ENCODE measurements at regions not wholly inside any gene's neighbourhood (a gene's known extent, or its start where the extent isn't known, plus 50 kb on each side); places are given as distances from the start of the nearest gene placed in this dataset.
"Not testable (repeated sequence)": the region's sequence is repeated elsewhere in the genome, so short reads cannot be mapped to it uniquely, and the experiment has no call there.

DNA sequence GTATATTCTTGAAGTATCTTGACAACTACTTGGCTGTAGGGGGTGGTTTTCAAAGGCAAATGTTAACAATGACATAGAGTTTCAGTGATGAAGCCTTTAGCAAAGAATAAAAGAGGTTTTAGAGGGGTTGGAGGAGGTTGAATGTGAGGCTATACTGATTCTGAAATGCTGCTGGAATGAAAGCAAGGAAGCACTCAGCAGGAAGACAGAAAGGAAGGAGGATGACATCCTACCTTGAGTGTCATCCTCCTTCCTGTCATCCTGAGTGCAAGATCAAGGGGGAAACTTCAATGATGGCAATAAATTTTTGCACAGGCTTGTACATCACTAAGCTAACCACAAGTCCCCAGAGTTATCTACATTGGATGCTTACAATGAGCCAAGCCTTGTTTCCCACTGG, 120.5 kb downstream of the APIP start:
- no peak for DNase-seq

DNA sequence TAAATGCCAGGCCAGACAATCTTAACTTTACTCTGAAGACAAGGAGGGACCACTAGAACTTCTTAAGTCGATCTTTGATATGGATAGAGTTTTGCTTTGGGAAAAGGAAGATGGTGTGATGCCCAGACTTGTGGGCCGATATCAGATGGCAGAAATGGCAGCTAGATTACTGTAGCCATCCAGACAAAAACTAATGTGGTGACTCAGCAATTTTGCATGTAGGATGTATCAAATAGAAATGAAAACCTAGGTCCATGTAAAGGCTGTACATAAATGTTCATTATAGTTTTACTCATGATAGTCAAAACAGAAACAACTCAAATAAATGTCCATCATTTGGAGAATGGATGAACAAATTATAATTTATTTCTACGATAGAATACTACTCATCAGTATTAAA, 121.5 kb downstream of the APIP start:
- no peak for DNase-seq

DNA sequence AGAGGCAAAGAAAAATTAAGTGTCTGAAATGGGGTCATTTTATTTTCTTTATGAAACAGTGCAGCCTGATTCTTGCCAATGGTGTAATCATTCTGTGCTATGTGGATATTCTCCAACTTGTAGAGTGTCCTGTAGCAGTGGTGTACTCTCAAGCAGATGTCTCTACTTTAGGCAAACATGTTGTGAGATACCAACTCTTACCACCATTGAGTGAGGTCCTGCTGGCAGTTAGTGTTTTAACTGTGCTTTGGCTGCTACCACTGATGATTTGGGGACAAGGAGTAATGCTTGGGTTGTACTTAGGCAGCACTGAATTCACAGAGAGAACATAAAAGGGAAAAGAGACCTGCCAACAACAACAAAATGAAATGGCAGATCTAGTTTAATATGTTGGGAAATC, 122.5 kb downstream of the APIP start:
- no peak for DNase-seq

DNA sequence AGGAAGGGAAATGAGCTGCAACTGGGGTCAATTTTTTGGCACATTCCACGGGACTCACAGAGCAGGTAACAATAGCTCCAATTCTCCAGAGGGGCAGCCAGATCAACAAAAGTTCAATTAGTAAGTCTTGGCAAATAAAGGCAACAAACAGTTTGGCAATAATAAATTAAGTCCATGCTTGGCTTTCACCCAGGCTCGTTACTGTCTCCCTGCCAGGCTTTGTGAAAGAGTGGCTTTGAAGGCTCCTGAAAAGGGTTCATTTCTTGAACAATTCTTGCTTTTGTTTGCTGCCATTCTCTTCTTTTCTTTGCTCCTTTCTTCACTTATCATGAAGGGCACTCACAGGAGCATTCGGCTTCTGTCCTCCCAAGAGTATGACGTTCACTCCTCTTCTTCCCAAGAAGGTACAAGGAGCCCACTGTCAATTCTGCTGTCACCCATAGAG, 123.3 kb downstream of the APIP start:
- peak in 19 of 56 donors; percentile 1 to 69 (median 11) for DNase-seq

DNA sequence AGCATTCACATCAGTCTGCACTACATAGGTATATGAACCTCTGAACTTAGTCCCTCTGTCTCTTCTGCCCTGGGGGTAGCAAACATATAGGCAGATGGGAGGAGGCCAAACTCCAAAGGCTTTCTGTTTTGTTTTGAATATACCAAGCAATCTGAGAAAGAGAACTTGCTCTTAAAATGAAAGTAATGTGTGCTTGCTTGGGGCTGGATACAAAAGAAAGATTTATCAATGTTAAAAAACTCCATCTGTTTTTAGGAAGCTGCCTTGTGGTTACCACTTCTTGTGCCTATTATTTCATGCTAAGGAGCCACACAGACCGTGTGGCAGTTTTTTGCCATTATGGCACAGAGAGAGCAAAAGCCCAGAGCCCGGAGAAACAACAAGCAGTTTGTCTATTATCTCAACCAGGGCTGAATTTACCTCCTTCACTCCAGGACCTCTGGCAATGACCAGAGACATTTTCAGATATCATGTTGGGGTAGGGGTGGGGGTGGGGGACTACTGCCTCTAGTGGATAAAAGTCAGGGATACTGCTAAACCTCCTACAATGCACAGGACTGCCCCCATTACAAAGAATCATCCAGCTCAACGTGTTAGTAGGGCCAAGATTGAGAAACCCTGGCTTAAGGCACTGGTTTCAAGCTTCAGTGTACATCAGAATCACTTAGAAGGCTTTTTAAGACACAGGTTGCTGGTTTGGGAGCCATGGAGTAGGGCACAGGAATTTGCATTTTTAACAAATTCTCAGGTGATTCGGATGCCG, 124.2 kb downstream of the APIP start:
- no peak for DNase-seq

DNA sequence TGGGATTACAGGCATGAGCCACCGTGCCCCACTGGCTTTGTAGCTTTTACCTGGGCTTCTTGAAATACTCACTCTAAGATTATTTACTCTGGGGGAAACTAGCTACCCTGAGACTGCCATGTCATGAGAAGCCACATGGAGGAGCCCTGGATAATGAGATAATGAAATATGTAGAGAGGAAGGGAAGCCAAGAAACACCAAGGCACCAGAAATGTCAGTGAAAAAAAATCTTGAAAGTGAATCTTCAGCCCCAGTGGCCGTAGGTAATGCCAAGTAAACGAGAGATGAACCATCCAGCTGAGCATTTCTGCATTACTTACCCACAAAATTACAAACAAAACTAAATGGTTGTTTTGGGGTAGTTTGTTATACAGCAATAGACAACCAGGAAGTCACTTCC, 125.6 kb downstream of the APIP start:
- DNase-seq: no peak

DNA sequence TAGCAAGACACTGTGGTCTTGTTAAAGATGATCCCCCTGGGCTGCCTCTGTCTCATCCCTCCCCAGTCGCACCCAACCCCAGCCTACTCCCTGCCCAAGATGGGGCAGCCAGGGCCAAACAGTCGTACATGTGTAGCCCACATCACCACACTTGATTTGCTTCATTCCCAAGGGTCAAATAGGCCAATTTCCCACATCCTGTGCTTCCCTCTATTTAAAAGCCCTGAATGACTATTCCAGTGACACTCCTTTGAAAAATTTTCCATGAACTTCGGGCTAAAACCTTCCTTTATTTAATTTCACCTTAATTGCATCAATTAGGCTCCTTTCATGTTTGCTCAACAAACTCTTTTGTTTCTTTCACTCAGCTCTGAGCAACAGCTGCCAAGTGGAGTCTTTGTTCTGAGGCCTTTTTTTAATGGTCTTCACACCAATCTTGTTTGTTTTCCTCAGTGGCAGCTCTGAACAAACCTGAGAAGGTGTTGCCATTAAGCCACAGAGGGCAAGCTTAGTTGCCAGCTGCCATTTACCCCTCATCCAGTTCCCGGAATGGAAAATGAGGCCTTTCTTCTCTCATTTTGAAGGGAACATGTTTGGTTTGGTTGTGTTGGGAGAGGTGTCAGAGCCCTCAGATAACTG, 126.9 kb downstream of the APIP start:
- peak in 1 of 56 donors; percentile 2 for DNase-seq

DNA sequence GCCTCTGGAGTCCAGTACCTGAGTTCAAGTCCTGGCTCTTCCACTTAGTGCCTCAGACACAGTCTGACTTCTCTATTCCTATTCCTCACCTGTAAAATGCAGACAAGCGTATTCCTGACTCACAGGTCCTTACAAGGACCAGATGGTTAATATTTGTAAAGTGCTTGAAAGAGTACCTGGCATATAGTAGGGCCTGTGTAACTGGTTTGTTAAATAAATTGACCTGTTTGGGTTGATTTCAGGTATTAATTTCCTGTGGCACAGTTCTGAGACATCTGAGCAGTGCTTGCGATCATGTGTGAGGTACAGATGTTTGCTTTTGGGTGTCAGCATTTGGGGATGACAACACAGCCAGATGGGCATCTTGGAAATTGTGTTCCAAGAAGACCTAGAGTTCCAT, 127.5 kb downstream of the APIP start:
- no peak for DNase-seq

DNA sequence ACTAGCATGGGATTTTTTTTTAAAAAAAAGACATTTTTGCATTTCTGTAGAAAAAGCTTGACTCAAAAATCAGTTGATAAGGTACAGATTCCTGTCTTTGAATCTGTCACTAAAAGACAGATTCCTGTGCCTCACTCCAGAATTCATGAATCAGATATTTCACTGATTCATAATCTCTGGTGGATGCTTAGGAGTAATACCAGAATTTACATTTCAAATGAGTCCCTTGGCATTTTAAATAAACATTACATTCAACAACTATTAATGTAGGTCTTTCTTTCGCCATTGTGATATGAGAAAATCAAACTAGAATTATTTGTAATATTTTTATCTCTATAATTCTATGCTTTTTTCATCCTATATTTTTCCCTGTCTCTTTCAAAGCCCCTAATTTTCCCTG, 128.3 kb downstream of the APIP start:
- DNase-seq: no peak

DNA sequence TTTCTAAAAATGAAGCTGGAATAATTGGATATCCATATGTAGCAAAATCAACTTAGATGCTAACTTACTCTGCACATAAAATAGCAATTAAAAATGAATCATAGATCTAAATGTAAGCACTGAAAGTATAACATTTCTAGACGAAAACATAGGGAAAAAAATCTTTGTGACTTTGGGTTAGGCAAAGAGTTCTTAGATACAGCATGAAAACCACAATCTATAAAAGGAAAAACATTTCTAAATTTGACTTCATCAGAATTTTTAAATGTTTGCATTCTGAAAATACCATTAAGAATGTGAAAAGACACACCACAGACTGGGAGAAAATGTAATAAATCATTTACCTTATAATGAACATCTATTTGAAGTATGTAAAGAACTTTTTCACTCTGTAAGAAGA, 128.8 kb downstream of the APIP start:
- DNase-seq: no peak

DNA sequence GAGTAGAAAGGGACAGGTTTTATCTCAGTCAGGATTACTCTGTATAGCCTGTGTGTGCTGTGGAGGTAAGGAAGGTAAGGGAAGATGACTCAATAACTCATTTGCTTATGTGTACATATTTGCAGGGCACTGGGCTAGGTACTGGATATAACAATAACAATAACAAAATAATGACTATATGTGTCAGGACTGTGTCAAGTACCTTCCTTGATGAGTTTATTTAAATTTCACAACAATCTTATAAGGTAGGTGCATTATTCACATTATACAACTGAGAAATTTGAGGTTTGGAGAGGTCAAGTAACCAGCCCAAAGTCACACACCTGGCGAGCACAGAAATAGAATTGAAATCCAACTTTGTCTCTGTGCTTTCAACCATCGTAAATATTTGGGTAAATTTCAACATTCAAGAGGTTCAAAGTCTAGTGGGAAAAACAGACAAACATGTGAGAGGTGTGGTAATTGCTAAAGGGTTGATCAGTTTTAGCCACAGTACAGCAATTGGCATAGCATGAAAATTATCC, 131.8 kb downstream of the APIP start:
- DNase-seq: no peak

DNA sequence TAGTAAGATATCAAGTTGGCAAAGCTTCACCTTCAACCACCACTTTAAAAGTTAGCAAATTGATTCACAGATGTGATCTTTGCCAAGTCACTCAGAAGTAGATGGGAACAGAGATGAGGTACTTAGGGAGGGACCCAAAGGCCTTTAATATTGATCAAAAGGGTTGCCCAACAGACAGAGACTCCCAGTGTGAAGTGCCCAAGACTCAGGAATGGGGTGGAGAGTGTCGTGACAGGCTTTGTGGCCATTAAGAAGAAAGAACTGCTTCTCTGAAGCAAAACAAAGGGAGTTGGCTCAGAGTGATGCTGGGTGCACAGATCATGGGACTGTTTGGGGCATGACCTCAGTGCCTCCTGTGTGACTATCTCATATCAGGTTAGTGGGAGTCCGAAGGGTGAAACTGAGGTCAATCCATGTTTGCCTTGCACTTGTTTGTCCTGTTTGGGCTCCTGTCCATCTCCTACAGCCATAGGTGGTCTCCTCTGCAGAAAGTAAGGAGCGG, 132.3 kb downstream of the APIP start:
- no peak for DNase-seq

DNA sequence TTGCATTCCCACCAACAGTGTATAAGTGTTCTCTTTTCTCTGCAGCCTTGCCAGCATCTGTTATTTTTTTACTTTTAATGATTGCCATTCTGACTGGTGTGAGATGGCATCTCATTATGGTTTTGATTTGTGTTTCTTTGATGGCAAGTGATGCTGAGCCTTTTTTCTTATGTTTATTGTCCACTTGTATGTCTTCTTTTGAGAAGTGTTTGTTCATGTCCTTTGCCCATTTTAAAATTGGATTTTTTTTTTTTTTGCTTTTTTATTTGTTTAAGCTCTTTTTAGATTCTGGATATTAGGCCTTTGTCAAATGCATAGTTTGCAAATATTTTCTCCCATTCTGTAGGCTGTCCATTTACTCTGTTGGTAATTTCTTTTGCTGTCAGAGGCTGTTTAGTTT, 134.4 kb downstream of the APIP start:
- not testable (repeated sequence) for DNase-seq

DNA sequence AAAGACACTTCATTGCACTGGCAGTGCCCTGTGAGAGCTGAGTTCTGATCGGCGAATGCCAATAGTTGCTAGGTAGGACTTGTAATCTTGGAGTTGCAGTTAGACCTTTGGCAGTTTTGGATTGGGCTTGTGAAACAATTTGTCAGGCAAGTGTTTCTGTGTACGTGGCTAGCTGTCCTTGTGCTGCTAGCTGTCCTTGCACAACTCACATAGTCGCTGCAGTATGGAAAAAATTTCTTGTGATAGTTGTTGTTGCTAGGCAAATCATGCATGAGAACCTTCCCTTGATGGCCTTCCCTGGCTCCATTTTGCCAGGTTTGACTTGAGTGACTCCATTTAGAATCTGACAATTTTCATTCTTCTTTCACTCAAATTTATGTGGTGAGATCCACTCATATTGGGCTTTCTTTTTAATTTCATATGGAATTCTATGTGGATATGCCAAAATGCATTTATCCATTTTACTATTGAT, 140.7 kb downstream of the APIP start:
- DNase-seq: no peak

DNA sequence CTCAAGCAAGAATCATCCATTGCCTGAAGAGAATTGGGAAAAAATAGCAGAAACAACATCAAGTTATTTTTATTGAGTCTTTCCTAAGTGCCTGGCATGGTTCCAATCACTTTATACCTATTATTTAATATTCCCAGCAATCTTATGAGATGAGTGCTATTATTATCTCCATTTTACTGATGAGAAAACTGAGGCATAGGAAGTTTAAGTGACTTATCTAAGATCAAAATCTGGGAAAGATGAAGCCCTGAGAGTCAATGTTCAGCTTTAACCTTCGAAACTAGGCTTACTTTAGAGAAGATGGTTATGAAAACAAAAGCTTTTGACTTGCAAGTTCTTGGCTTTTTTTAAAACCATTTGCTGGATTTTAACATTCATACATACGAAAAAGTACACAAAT, 141.6 kb downstream of the APIP start:
- no peak for DNase-seq

DNA sequence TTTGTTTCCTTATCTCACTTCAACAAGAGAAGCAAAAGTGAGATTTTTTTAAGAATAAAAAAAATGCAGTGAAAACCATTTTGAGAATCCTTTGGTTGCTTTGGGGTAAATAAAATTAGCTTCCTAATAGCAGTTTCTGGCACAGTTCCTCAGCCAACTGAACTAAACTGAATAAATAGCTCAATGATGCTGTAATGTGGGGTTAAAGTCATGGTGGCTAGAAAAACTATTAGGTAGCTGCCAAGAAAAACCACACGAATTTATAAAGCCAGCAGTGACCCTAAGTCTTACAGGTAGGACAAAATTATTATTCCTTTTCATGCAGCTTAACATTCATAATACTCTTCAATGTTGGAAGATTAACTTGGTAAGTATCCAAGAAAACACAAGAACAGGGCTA, 142.4 kb downstream of the APIP start:
- DNase-seq: no peak

DNA sequence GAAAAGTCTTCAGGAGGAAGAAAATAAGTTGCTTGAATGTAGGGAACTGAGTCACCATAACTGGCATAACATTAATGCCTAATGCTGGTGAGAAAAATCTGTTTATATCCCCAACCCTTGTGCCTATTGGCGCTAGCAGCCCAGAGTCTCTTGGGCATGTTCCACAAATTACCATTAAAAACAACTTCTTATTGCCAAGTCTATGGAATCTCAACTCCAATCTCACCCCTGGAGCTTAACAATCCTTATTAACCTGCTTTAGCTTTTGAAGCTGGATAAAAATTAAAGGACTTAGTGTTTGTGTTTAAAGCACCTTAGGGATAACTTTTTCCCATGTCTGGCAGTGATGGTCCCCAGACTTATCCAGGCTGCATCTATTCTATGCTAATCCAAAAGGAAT, 143.0 kb downstream of the APIP start:
- DNase-seq: no peak

DNA sequence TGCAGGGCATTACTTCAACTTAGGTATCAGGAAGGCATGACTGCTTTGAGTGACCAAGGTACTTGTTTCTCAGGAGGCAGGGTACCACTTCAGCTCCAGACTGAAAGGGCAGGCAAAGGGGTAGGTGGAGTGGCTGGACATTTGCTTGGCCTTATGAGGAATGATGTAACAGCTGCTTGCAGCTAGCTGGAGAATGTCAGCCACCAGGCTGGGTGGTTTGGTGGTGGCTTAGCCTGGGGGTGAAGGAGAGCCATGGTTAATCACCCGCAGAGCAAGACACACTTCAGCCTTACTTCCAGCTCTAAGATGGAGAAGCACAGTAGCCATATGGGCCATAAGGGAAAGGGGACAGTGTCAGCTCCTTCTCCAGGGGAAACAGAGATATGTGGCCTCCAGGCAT, 146.1 kb downstream of the APIP start:
- DNase-seq: no peak

DNA sequence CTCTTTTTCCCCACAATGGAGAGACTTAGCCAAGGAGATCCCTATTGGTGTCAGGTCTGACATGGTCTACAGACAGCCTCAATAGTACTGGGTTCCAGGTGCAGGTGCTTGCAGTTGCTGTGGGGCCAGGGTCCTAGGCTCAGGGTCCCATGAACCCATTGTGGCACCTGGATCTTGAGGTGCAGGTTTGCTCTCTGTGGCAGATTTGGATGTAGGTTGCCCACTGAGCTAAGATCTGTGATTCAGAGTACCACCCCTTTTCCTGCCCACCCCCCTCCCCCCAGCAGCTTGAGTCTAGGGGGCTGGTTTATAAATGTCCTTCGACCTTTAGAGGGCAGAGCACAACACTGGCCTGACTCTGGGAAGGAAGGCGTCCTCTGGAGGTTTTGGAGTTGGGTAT, 147.0 kb downstream of the APIP start:
- DNase-seq: no peak

DNA sequence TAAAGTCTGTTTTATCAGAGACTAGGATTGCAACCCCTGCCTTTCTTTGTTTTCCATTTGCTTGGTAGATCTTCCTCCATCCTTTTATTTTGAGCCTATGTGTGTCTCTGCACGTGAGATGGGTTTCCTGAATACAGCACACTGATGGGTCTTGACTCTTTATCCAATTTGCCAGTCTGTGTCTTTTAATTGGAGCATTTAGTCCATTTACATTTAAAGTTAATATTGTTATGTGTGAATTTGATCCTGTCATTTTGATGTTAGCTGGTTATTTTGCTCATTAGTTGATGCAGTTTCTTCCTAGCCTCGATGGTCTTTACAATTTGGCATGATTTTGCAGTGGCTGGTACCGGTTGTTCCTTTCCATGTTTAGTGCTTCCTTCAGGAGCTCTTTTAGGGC, 141.7 kb downstream of the EHF start:
- not testable (repeated sequence) for DNase-seq

DNA sequence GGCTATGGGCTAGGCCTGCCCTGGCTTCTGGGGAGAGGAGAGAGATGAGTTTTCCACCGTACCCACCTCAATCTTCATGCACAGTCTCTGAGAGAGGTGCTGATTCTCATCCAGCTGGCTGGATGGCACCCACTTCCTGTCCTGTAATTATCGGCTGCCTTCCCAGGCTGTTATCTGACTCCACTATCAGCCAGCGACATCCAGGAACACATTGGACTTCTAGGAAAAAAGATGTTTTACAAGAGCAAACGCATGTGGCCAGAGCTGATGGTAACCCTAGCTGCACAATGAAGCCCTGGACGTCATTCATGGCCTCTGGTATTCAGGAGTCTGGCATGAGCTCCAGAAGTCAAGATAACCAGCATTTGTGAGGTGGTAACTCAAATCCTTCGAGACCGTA, 137.4 kb downstream of the EHF start:
- no peak for DNase-seq

DNA sequence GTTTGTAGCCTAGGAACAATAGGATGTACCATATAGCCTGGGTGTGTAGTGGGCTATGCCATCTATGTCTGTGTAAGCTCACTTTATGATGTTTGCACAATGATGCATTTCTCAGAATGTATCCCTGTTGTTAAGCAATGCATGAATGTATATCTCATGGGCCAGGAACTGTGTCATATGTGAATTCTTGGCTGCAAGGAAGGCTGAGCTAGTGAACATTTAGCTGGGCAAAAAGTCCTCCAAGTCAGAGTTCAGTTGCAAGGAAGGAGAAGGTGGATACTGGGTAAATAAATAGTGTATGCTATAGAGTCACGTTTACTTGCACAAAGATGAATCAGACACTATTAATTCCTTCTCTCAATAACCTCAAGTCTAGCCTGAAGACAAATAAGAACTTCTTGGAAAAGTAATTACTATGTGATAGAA, 136.1 kb downstream of the EHF start:
- no peak for DNase-seq

DNA sequence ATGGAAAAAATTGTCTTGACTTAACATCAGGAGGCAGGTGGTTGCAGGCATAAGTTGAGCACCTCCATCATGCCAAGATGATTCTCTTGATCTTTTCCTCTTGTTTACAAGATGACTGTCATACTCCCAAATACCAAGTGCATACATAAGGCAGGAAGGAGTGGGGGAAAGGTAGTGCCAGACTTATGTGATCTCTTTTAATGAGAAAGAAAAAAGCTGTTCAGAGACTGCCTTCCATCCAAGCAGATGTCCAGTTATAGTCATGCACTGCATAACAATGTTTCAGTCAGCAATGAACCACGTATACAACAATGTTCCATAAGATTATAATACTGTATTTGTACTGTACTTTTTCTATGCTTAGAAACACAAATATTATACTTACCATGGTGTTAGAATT, 135.7 kb downstream of the EHF start:
- DNase-seq: no peak

Data from amygdala (tissue), 56 donors.